Gastrocnemius medialis (tissue), 4 donors: ENCODE measurements at regions not wholly inside any gene's neighbourhood (a gene's known extent, or its start where the extent isn't known, plus 50 kb on each side); places are given as distances from the start of the nearest gene placed in this dataset.

ENCODE experiments used
- ATAC-seq, 2 donors: fragments of 150-250 bp; one replicate each; pipeline ENCODE4 v1.9.1; 2016
- DNase-seq, 2 donors: peaks; one replicate each; pipeline ENCODE4 v3.0.0-alpha.2; 2019
- H3K27ac ChIP-seq, 4 donors: fragments of 200-600 bp; sonication (generic); 1 replicate in 1 of 4; 2 replicates in 3 of 4; pipeline ENCODE4 v1.5.1; 2016 to 2018; ENCODE audit warnings: mild to moderate bottlenecking in 2 of 4, moderate library complexity in 1 of 4
- H3K27me3 ChIP-seq, 3 donors: fragments of 200-600 bp; sonication (generic) in 2 of 3; 1 replicate in 1 of 3; 2 replicates in 2 of 3; pipeline versions ENCODE4 v1.5.1 to v1.6.0; 2016 to 2019; ENCODE audit warnings: mild to moderate bottlenecking in 1 of 3, moderate library complexity in 1 of 3
- H3K36me3 ChIP-seq, 2 donors: fragments of 200-600 bp; sonication (generic) in 1 of 2; one replicate each; pipeline ENCODE4 v1.5.1; 2017 to 2018
- H3K4me1 ChIP-seq, 2 donors: fragments of 200-600 bp; sonication (generic) in 1 of 2; one replicate each; pipeline ENCODE4 v1.5.1; 2016 to 2017; ENCODE audit warnings: mild to moderate bottlenecking in 2 of 2
- H3K4me3 ChIP-seq, 4 donors: fragments of 200-600 bp; sonication (generic) in 3 of 4; 1 replicate in 1 of 4; 2 replicates in 3 of 4; pipeline ENCODE4 v1.5.1; 2016 to 2019; ENCODE audit warnings: mild to moderate bottlenecking in 2 of 4
- H3K9me3 ChIP-seq, 3 donors: fragments of 200-600 bp; sonication (generic) in 2 of 3; 1 replicate in 1 of 3; 2 replicates in 2 of 3; pipeline ENCODE4 v1.5.1; 2016 to 2019
- POLR2A ChIP-seq, 2 donors: fragments of 450-650 bp; IDR thresholded peaks; one replicate each; pipeline ENCODE4 v1.6.1; 2017; ENCODE audit warnings: antibody characterized with exemption in 2 of 2, mild to moderate bottlenecking in 2 of 2, moderate library complexity in 2 of 2
- in situ Hi-C, 4 donors: fragments of 200-750 bp; cut with MboI; loops; one replicate each; pipeline versions ENCODE4 v1.15.0 to v1.8.0; 2017; ENCODE audit warnings: low sequenced_read_pairs in 4 of 4
- intact Hi-C: fragments of 100-400 bp; cut with DNase I; formaldehyde crosslinking; loops from one replicate; pipeline ENCODE4 v1.15.1; 2023; ENCODE audit warnings: low total_unique reads
- TF ChIP-seq, protein P1 (sequence below), 5 experiments: fragments of 450-650 bp in 3 of 5; fragments of 200-600 bp in 2 of 5; sonication (generic) in 2 of 5; IDR thresholded peaks in 4 of 5; conservative IDR thresholded peaks in 1 of 5; 1 replicate in 4 of 5; 2 replicates in 1 of 5; pipeline ENCODE4 v1.5.1; 2016 to 2019; ENCODE audit warnings: antibody characterized with exemption in 5 of 5, mild to moderate bottlenecking in 3 of 5, moderate library complexity in 3 of 5

GRCh38 chr2:149679286-149679685 lies 91.7 kb upstream of the MMADHC start:
- intact Hi-C loops (no loop called here), in situ Hi-C loops (no loop called here)
- Histone ChIP-seq H3K9me3 (no peaks in the 10 kb centered on the region), H3K27ac (no peak overlapping the region), H3K4me3 (no peak overlapping the region), H3K36me3 (no peaks in the 10 kb centered on the region), H3K4me1 (no peaks in the 10 kb centered on the region), H3K27me3 (no peaks in the 10 kb centered on the region)
- TF ChIP-seq POLR2A (IDR thresholded peaks at IDR 0.05): no peak
- TF ChIP-seq, protein P1, sequence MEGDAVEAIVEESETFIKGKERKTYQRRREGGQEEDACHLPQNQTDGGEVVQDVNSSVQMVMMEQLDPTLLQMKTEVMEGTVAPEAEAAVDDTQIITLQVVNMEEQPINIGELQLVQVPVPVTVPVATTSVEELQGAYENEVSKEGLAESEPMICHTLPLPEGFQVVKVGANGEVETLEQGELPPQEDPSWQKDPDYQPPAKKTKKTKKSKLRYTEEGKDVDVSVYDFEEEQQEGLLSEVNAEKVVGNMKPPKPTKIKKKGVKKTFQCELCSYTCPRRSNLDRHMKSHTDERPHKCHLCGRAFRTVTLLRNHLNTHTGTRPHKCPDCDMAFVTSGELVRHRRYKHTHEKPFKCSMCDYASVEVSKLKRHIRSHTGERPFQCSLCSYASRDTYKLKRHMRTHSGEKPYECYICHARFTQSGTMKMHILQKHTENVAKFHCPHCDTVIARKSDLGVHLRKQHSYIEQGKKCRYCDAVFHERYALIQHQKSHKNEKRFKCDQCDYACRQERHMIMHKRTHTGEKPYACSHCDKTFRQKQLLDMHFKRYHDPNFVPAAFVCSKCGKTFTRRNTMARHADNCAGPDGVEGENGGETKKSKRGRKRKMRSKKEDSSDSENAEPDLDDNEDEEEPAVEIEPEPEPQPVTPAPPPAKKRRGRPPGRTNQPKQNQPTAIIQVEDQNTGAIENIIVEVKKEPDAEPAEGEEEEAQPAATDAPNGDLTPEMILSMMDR (IDR thresholded peaks at IDR 0.05 in 4 of 5, conservative IDR thresholded peaks at IDR 0.05 in 1 of 5): no peak
- no peak for ATAC-seq
- DNase-seq: no peak

DNA sequence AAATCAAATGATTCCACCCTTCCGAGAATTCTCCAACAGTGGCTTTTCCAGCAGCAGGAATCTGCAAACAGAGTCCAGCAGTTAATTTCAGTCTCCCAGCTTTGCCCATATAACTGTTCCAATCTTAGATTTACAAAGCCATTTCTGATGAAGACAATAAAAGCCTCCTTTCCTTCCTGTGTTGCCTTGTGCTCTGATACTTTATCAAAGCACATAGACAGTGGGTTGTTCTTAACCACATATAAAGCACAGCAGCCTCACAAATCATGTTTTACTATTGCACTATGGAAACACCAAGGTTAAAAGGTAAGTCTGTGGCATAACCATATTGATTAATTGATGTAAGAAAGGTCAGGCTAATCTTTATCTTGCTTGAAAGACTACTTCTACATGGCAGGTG lies 89.8 kb upstream of the MMADHC start:
- no peaks in the 10 kb centered on the region for H3K4me1 ChIP-seq
- ATAC-seq: no peak
- H3K4me3 ChIP-seq: no peak overlapping the region
- in situ Hi-C loops: no loop called here
- no peaks in the 10 kb centered on the region for H3K36me3 ChIP-seq
- H3K9me3 ChIP-seq: no peaks in the 10 kb centered on the region
- TF ChIP-seq, protein P1 (IDR thresholded peaks at IDR 0.05 in 4 of 5, conservative IDR thresholded peaks at IDR 0.05 in 1 of 5): no peak
- no peak for TF ChIP-seq POLR2A (IDR thresholded peaks at IDR 0.05)
- DNase-seq: no peak
- intact Hi-C loops: no loop called here
- H3K27ac ChIP-seq: no peak overlapping the region
- H3K27me3 ChIP-seq: no peaks in the 10 kb centered on the region

GRCh38 chr2:149670086-149670485 lies 82.5 kb upstream of the MMADHC start:
- Histone ChIP-seq H3K9me3 (no peaks in the 10 kb centered on the region), H3K36me3 (no peaks in the 10 kb centered on the region), H3K27me3 (no peaks in the 10 kb centered on the region), H3K27ac (no peak overlapping the region), H3K4me3 (no peak overlapping the region), H3K4me1 (no peaks in the 10 kb centered on the region)
- TF ChIP-seq, protein P1 (IDR thresholded peaks at IDR 0.05 in 4 of 5, conservative IDR thresholded peaks at IDR 0.05 in 1 of 5): no peak
- no peak for TF ChIP-seq POLR2A (IDR thresholded peaks at IDR 0.05)
- in situ Hi-C loops (no loop called here), intact Hi-C loops (no loop called here)
- no peak for DNase-seq
- ATAC-seq: no peak

DNA sequence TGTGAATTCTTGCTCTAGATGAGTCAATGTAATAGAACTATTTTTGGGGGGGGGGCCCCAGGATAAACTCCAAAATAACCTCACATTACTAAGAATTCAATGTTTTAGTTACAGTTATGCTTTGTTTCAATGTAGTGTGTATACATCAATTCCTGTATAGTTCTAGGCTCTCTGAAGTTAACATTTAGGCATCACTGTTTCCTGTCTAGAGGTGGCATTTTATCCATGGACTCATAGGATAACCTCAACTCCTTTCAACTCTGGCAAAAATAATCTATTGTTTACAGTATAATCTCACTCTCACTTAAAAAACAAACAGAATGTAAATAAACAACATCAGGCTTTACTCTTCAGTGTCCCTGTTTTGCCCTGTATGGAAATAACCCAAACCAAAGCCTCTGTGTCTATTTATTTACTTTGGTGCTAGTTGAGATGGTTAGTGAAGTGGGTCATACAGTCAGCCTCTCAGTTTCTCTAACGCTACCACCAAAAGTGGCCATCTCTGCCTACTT lies 79.3 kb upstream of the MMADHC start:
- H3K27me3 ChIP-seq: no peaks in the 10 kb centered on the region
- no peak overlapping the region for H3K27ac ChIP-seq
- ATAC-seq: no peak
- DNase-seq: no peak
- no peaks in the 10 kb centered on the region for H3K9me3 ChIP-seq
- no peaks in the 10 kb centered on the region for H3K36me3 ChIP-seq
- no peaks in the 10 kb centered on the region for H3K4me1 ChIP-seq
- in situ Hi-C loops (no loop called here), intact Hi-C loops (no loop called here)
- no peak overlapping the region for H3K4me3 ChIP-seq
- TF ChIP-seq, protein P1 (IDR thresholded peaks at IDR 0.05 in 4 of 5, conservative IDR thresholded peaks at IDR 0.05 in 1 of 5): no peak
- no peak for TF ChIP-seq POLR2A (IDR thresholded peaks at IDR 0.05)

GRCh38 chr2:149664896-149665295 lies 77.3 kb upstream of the MMADHC start:
- H3K36me3 ChIP-seq: no peaks in the 10 kb centered on the region
- in situ Hi-C loops (no loop called here), intact Hi-C loops (no loop called here)
- H3K27ac ChIP-seq: no peak overlapping the region
- ATAC-seq (no peak), DNase-seq (no peak)
- no peak overlapping the region for H3K4me3 ChIP-seq
- no peaks in the 10 kb centered on the region for H3K27me3 ChIP-seq
- no peaks in the 10 kb centered on the region for H3K9me3 ChIP-seq
- no peaks in the 10 kb centered on the region for H3K4me1 ChIP-seq
- no peak for TF ChIP-seq POLR2A (IDR thresholded peaks at IDR 0.05)
- TF ChIP-seq, protein P1 (IDR thresholded peaks at IDR 0.05 in 4 of 5, conservative IDR thresholded peaks at IDR 0.05 in 1 of 5): no peak
